Mesenteric fat pad (tissue), 1 donor: ENCODE measurements at regions not wholly inside any gene's neighbourhood (a gene's known extent, or its start where the extent isn't known, plus 50 kb on each side); places are given as distances from the start of the nearest gene placed in this dataset.

Source experiments
- DNase-seq: peaks from one replicate; pipeline ENCODE4 v3.0.0-alpha.2; 2020; ENCODE audit warnings: low spot score
- donor health status: DM: yes; HTN: yes; CAD: no.

- DNase-seq = no peak
These were observed 768.2 kb upstream of the VRK2 start for GRCh38 chr2:57278451-57278850.

- DNase-seq = no peak
These were observed 755.4 kb upstream of the VRK2 start for GRCh38 chr2:57291209-57291608.

- no peak for DNase-seq
These were observed 749.6 kb upstream of the VRK2 start for GRCh38 chr2:57296795-57297517.

- DNase-seq = no peak
These were observed 732.9 kb upstream of the VRK2 start for GRCh38 chr2:57313678-57314077.

GRCh38 chr2:57314682-57315081, 731.9 kb upstream of the VRK2 start:
- no peak for DNase-seq

- DNase-seq = no peak
These were observed 716.2 kb upstream of the VRK2 start for GRCh38 chr2:57330447-57330846.

GRCh38 chr2:57333221-57333620, 713.4 kb upstream of the VRK2 start:
- DNase-seq = no peak

- no peak for DNase-seq
These were observed 703.1 kb upstream of the VRK2 start for GRCh38 chr2:57343391-57344006.

- no peak for DNase-seq
These were observed 678.4 kb upstream of the VRK2 start for GRCh38 chr2:57368190-57368589.

GRCh38 chr2:57370882-57371585, 675.6 kb upstream of the VRK2 start:
- DNase-seq = no peak

- DNase-seq = no peak
These were observed 674.2 kb upstream of the VRK2 start for GRCh38 chr2:57372237-57372984.

GRCh38 chr2:57373530-57373929, 673.1 kb upstream of the VRK2 start:
- DNase-seq = no peak

GRCh38 chr2:57376985-57377384, 669.6 kb upstream of the VRK2 start:
- DNase-seq = no peak

- no peak for DNase-seq
These were observed 660.3 kb upstream of the VRK2 start for GRCh38 chr2:57386305-57386704.

- no peak for DNase-seq
These were observed 650.1 kb upstream of the VRK2 start for GRCh38 chr2:57396355-57397098.

- no peak for DNase-seq
These were observed 648.9 kb upstream of the VRK2 start for GRCh38 chr2:57397550-57398360.

GRCh38 chr2:57399057-57399456, 647.5 kb upstream of the VRK2 start:
- DNase-seq = no peak

GRCh38 chr2:57402096-57402495, 644.5 kb upstream of the VRK2 start:
- DNase-seq = no peak

- DNase-seq = no peak
These were observed 643.9 kb upstream of the VRK2 start for GRCh38 chr2:57402755-57403154.

- no peak for DNase-seq
These were observed 638.8 kb upstream of the VRK2 start for GRCh38 chr2:57407772-57408201.
